OCI-LY1 (cell line): ENCODE measurements at regions not wholly inside any gene's neighbourhood (a gene's known extent, or its start where the extent isn't known, plus 50 kb on each side); places are given as distances from the start of the nearest gene placed in this dataset.

Experiments used
- H2AFZ ChIP-seq: fragments of 200-600 bp; sonication (generic), shearing (Covaris generic); 2 replicates; pipeline ENCODE4 v1.6.0; 2014; ENCODE audit warnings: antibody characterized with exemption, mild to moderate bottlenecking, low read length
- H3F3A ChIP-seq: fragments of 200-600 bp; sonication (generic), shearing (Covaris generic); 2 replicates; pipeline ENCODE4 v1.6.0; 2014; ENCODE audit warnings: mild to moderate bottlenecking, antibody characterized with exemption, low read length, moderate library complexity; ENCODE audit not compliant: insufficient read depth
- H3K27ac ChIP-seq: fragments of 200-600 bp; sonication (generic); 2 replicates; pipeline ENCODE4 v1.5.1; 2014; ENCODE audit warnings: low read length, mixed run types, mild to moderate bottlenecking, low read depth; ENCODE audit not compliant: poor library complexity, severe bottlenecking
- H3K27me3 ChIP-seq: fragments of 200-600 bp; sonication (generic); 2 replicates; pipeline ENCODE4 v1.6.0; 2014; ENCODE audit warnings: antibody characterized with exemption, mild to moderate bottlenecking, low read length, moderate library complexity; ENCODE audit not compliant: insufficient read depth
- H3K36me3 ChIP-seq: fragments of 200-600 bp; sonication (generic); 2 replicates; pipeline ENCODE4 v1.6.1; 2014; ENCODE audit warnings: mild to moderate bottlenecking, antibody characterized with exemption, low read length, moderate library complexity, mixed read lengths; ENCODE audit not compliant: insufficient read depth
- H3K4me1 ChIP-seq: fragments of 200-600 bp; sonication (generic); 2 replicates; pipeline ENCODE4 v1.5.1; 2014; ENCODE audit warnings: mild to moderate bottlenecking, low read length, moderate library complexity; ENCODE audit not compliant: insufficient read depth, severe bottlenecking
- H3K4me2 ChIP-seq: fragments of 200-600 bp; sonication (generic), shearing (Covaris generic); 2 replicates; pipeline ENCODE4 v1.6.1; 2014; ENCODE audit warnings: low read length
- H3K4me3 ChIP-seq: fragments of 200-600 bp; sonication (generic); 2 replicates; pipeline ENCODE4 v1.5.1; 2014; ENCODE audit warnings: low read length, low read depth, mild to moderate bottlenecking, mixed read lengths; ENCODE audit not compliant: poor library complexity, severe bottlenecking
- H3K79me2 ChIP-seq: fragments of 200-600 bp; shearing (Covaris generic); 2 replicates; pipeline ENCODE4 v1.6.1; 2016; ENCODE audit warnings: mixed run types, low read length, mixed read lengths; ENCODE audit not compliant: insufficient read depth
- H3K9ac ChIP-seq: fragments of 200-600 bp; sonication (generic), shearing (Covaris generic); 2 replicates; pipeline ENCODE4 v1.6.1; 2014; ENCODE audit warnings: mild to moderate bottlenecking, low read length, mixed read lengths
- H3K9me2 ChIP-seq: fragments of 200-600 bp; sonication (generic), shearing (Covaris generic); 2 replicates; pipeline ENCODE4 v1.6.1; 2014; ENCODE audit warnings: low read depth, mild to moderate bottlenecking, low read length, mixed read lengths
- H3K9me3 ChIP-seq: fragments of 200-600 bp; shearing (Covaris generic); 2 replicates; pipeline ENCODE4 v1.6.1; 2014; ENCODE audit warnings: low read length, mixed read lengths
- H4K20me1 ChIP-seq: fragments of 200-600 bp; sonication (generic), shearing (Covaris generic); 2 replicates; pipeline ENCODE4 v1.6.0; 2016; ENCODE audit warnings: mild to moderate bottlenecking, low read length; ENCODE audit not compliant: insufficient read depth
- CTCF ChIP-seq: fragments of 200-600 bp; sonication (generic), shearing (Covaris generic); IDR thresholded peaks from 2 replicates; pipeline ENCODE4 v1.5.1; 2017; ENCODE audit warnings: mild to moderate bottlenecking, antibody characterized with exemption, low read length, moderate library complexity, mixed read lengths
- EZH2 ChIP-seq: fragments of 200-600 bp; sonication (generic), shearing (Covaris generic); IDR thresholded peaks from 2 replicates; pipeline ENCODE4 v1.8.0; 2017; ENCODE audit warnings: borderline replicate concordance, mixed run types, mild to moderate bottlenecking, antibody characterized with exemption, low read length, moderate library complexity, mixed read lengths

DNA sequence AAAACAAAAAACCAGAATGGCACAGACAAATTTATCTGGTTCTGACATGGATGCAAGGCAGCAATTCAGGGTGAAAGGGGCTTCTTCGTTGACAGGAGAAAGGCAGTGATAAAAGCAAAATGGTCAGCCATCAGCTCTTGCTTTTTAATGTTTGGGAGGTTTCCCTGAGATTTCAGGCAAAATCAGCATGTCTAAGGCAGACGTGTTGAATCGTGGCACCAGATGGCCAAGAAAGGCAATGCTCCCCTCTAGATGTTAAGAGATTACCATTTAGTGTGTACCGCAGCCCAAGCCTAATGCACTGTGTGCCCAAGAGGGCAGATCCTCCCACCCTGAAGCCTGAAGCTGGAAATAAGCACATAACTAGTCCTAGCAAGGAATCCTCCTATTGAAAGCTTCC is 88.8 kb upstream of the GALNT18 start:
- H2AFZ ChIP-seq, result no peak overlapping the region
- H3F3A ChIP-seq, result no peaks in the 10 kb centered on the region
- no peaks in the 10 kb centered on the region for H3K79me2 ChIP-seq
- no peaks in the 10 kb centered on the region for H4K20me1 ChIP-seq
- no peaks in the 10 kb centered on the region for H3K9me3 ChIP-seq
- H3K4me1 ChIP-seq, result no peaks in the 10 kb centered on the region
- no peak overlapping the region for H3K9ac ChIP-seq
- no peaks in the 10 kb centered on the region for H3K9me2 ChIP-seq
- H3K4me2 ChIP-seq, result no peak overlapping the region
- no peak overlapping the region for H3K27ac ChIP-seq
- TF ChIP-seq EZH2 (no peak), CTCF (no peak)
- no peak overlapping the region for H3K4me3 ChIP-seq
- H3K27me3 ChIP-seq, result no peaks in the 10 kb centered on the region
- no peaks in the 10 kb centered on the region for H3K36me3 ChIP-seq

DNA sequence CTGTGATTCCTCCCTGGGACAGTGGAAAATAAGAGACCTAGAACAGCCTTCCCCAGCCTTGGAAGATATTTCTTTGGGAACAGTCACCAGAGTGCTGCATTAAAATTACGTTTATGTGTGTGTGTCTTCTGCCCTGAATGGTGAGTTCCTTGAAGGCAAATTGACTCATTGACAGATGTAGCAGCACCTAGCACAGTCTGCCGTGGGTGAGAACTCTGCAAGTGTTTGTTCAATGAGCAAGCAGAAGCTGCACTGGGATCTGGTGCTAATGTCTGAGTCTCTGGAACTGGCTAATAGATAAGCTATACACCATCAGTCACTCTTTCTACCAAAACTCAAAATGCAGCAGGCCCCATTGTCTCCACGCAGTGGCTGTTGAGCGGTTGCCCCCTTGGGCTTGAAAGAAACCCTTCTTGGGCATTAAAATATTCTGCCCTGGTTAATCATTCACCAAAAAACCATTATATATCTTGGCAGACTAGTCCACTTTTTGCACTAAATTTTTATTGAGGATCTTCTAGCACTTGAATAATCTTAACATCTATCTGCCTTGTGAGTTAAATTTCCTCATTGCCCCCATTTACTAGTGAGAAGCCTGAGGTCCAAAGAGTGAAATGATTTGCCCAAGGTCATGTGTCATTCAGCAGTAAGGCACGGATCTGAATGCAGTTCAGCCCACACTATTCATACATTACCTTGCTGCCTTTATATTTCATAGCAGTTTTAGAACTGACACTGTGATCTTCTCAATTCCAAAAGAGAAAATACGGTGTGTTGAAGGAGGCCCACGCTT is 87.8 kb upstream of the GALNT18 start:
- H2AFZ ChIP-seq, result no peak overlapping the region

GRCh38 chr11:11708256-11708655 is 86.5 kb upstream of the GALNT18 start:
- no peak overlapping the region for H3K4me3 ChIP-seq
- TF ChIP-seq CTCF (no peak), EZH2 (no peak)
- H3F3A ChIP-seq, result no peaks in the 10 kb centered on the region
- no peaks in the 10 kb centered on the region for H3K79me2 ChIP-seq
- H3K27me3 ChIP-seq, result no peaks in the 10 kb centered on the region
- no peak overlapping the region for H3K27ac ChIP-seq
- H3K9me3 ChIP-seq, result no peaks in the 10 kb centered on the region
- H3K9ac ChIP-seq, result no peak overlapping the region
- H4K20me1 ChIP-seq, result no peaks in the 10 kb centered on the region
- no peak overlapping the region for H2AFZ ChIP-seq
- no peaks in the 10 kb centered on the region for H3K4me1 ChIP-seq
- H3K36me3 ChIP-seq, result no peaks in the 10 kb centered on the region
- H3K9me2 ChIP-seq, result no peaks in the 10 kb centered on the region
- H3K4me2 ChIP-seq, result no peak overlapping the region

More for the DNA sequence above, 87.8 kb upstream of the GALNT18 start:
- TF ChIP-seq EZH2, result no peak
- no peak for TF ChIP-seq CTCF
- no peaks in the 10 kb centered on the region for H3K27me3 ChIP-seq
- no peaks in the 10 kb centered on the region for H3K9me3 ChIP-seq
- H3K79me2 ChIP-seq, result no peaks in the 10 kb centered on the region
- H3K9ac ChIP-seq, result no peak overlapping the region
- H3K4me3 ChIP-seq, result no peak overlapping the region
- H3K27ac ChIP-seq, result no peak overlapping the region
- no peak overlapping the region for H3K4me2 ChIP-seq
- H4K20me1 ChIP-seq, result no peaks in the 10 kb centered on the region
- H3K4me1 ChIP-seq, result no peaks in the 10 kb centered on the region
- no peaks in the 10 kb centered on the region for H3F3A ChIP-seq
- H3K36me3 ChIP-seq, result no peaks in the 10 kb centered on the region
- H3K9me2 ChIP-seq, result no peaks in the 10 kb centered on the region
